Epithelial cell of esophagus (primary cell): ENCODE measurements at regions not wholly inside any gene's neighbourhood (a gene's known extent, or its start where the extent isn't known, plus 50 kb on each side); places are given as distances from the start of the nearest gene placed in this dataset.
"Not testable (repeated sequence)": the region's sequence is repeated elsewhere in the genome, so short reads cannot be mapped to it uniquely, and the experiment has no call there.

Experiments used
- DNase-seq: peaks from one replicate; pipeline ENCODE4 v3.0.0; 2010; ENCODE audit warnings: low read depth
- H3K4me3 ChIP-seq: 2 replicates; pipeline ENCODE4 v1.5.1; 2011; ENCODE audit warnings: mild to moderate bottlenecking, low read length, control low read depth
- TF ChIP-seq, protein P1 (sequence below): IDR thresholded peaks from 2 replicates; pipeline ENCODE4 v1.5.1; 2011; ENCODE audit warnings: low read depth, mild to moderate bottlenecking, low read length, control low read depth, inconsistent platforms; ENCODE audit not compliant: insufficient read depth; ENCODE audit errors: missing control alignments

DNA sequence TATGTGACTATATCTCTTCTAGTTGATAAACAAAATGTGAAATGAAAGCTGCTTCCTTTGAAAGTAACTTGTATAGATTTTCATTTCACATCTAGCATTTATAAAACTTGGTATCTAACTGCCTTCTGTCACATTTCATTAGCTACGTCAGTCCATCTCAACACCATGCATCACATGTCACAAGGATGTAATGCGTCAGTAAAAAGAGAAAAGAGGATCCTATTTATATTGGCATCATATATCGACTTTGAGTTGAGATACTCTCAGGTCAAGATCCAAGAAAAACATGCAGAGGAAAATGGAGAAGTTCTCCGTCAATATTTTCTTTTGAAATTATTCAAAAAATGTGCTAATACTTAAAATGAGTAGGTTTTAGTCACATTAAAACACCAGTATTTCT lies 1211.2 kb downstream of the EFNA5 start:
- no peak for DNase-seq

DNA sequence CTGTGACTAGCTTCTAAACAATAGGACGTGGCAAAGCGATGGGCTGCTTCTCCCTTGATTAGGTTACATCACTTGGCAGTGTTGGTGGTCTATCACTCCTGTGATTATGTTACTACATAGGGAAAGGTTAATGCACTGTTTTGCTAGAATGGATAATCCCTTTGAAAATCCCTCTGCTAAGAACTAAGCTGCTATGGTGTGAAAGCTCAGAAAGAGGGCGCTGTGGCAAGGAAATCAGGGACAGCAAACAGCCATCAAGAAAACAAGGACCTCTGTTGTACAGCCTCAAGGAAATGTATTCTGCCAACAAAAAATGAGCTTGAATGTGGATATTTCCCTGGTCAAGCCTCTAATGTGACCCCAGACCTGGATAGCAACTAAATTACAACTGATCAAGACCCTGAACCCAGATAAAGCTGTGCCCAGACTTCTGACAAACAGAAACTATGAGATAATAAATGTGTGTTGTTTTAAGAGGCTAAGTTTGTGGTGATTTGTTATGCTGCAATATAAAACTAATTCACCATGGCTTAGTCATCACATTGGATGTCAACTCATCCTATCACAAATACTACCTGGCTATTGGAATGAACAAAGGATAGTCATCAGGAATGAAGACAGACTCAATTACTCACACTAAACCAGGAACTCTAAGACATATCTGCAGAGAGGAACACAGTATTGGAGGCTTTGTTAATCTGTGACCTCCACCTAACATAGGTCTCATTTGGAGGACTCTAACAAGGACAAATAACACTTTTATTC lies 1215.9 kb downstream of the EFNA5 start:
- no peak overlapping the region for H3K4me3 ChIP-seq
- TF ChIP-seq, protein P1, sequence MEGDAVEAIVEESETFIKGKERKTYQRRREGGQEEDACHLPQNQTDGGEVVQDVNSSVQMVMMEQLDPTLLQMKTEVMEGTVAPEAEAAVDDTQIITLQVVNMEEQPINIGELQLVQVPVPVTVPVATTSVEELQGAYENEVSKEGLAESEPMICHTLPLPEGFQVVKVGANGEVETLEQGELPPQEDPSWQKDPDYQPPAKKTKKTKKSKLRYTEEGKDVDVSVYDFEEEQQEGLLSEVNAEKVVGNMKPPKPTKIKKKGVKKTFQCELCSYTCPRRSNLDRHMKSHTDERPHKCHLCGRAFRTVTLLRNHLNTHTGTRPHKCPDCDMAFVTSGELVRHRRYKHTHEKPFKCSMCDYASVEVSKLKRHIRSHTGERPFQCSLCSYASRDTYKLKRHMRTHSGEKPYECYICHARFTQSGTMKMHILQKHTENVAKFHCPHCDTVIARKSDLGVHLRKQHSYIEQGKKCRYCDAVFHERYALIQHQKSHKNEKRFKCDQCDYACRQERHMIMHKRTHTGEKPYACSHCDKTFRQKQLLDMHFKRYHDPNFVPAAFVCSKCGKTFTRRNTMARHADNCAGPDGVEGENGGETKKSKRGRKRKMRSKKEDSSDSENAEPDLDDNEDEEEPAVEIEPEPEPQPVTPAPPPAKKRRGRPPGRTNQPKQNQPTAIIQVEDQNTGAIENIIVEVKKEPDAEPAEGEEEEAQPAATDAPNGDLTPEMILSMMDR = peak; percentile 65
- peak; percentile 95 for DNase-seq

More for the DNA sequence above, 1211.2 kb downstream of the EFNA5 start:
- H3K4me3 ChIP-seq = no peak overlapping the region
- TF ChIP-seq, protein P1 = no peak

DNA sequence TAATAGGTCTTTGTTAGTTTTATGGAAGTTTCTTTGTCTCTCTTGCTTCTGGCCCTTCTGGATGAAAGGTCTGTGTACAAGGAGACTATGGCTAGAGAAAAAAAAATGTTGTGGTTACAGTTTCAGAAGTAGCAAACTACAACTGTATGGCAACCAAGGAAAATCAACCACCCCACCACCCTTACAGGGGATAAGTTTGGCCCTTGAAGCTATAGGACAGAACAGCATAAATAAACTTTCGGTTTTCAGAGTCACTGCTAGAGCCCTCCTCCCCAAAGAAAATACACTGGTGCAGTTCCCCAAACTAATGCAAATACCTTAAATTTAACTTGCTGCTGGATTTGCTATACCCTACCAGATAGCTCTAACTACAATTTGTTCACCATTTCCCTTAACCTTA lies 1216.7 kb downstream of the EFNA5 start:
- TF ChIP-seq, protein P1 = no peak
- no peak overlapping the region for H3K4me3 ChIP-seq
- no peak for DNase-seq

DNA sequence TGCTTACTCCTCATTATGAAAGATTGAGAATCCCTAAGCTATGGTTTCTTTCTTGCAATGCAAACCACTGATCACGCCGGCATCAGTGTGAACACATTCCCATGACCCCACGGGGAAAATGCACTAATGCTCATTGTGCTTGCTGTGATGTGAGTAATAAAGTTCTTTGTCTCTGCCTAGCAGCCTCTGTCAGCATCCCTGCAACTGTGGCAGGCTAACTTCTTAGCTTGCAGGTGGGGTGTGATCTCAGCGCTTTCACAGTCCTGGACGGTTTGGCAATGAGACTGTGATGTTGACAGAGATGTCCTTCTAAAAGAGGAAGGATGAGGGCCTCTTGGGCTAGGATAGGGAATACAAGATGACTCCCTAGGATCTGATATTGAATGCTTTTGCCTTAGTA lies 1218.7 kb downstream of the EFNA5 start:
- TF ChIP-seq, protein P1 = no peak
- no peak overlapping the region for H3K4me3 ChIP-seq
- DNase-seq = peak; percentile 0

DNA sequence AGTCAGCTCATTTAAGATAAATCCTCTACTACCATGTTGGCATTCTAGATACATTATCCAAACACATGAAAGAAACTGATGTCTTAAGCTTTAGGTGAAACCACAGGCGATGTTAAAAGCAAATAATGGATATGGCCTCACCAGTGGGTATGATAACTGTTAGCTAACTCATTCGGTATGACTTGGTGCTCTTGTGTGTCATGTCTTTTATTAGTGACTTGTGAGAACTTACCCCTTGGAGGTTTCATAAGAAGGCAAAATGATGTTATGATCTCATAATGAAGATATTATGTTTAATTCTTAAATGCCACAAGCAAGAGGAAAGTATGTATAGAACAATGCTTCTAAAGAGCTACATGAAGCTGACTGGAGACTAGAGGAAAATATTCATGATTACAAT lies 1227.0 kb downstream of the EFNA5 start:
- TF ChIP-seq, protein P1 = no peak
- no peak overlapping the region for H3K4me3 ChIP-seq
- DNase-seq = peak; percentile 9

DNA sequence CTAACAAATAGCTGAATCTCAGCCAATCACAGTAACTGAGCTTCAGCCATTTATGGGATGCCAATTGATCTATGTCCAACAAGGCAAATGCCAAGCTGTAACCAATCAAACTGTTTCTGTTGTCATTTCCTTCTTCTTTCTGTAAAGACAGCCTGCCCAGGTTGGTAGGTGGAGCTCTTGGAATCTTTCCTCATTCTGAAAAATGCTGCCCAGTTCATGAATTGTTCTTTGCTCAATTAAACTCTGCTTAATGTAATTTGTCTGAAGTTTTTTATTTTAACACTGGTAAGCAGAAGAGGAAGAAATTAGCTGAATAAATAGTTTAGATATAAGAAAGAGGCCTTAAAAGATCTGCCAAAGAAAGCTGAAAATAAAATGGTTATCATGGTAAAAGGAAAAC lies 1235.6 kb downstream of the EFNA5 start:
- no peak for DNase-seq
- H3K4me3 ChIP-seq = no peak overlapping the region
- TF ChIP-seq, protein P1 = no peak

DNA sequence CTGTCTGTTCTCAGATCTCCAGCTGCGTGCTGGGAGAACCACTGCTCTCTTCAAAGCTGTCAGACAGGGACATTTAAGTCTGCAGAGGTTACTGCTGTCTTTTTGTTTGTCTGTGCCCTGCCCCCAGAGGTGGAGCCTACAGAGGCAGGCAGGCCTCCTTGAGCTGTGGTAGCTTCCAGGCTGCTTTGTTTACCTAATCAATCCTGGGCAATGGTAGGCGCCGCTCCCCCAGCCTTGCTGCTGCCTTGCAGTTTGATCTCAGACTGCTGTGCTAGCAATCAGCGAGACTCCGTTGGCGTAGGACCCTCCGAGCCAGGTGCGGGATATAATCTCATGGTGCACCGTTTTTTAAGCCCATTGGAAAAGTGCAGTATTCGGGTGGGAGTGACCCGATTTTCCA lies 1240.0 kb downstream of the EFNA5 start:
- not testable (repeated sequence) for H3K4me3 ChIP-seq, DNase-seq
